GM23338 (cell line): ENCODE measurements at regions not wholly inside any gene's neighbourhood (a gene's known extent, or its start where the extent isn't known, plus 50 kb on each side); places are given as distances from the start of the nearest gene placed in this dataset.

Experiments used
- ATAC-seq: fragments of 200-7000 bp; cut with Tn5 transposase; 3 replicates; pipeline ENCODE4 v1.9.1; 2020
- DNase-seq: peaks from one replicate; pipeline ENCODE4 v3.0.0-alpha.2; 2015; ENCODE audit warnings: low spot score
- H2AFZ ChIP-seq: fragments of 200-600 bp; sonication (generic); 2 replicates; pipeline ENCODE4 v1.8.0; 2016; ENCODE audit warnings: antibody characterized with exemption, mild to moderate bottlenecking, moderate library complexity
- H3F3A ChIP-seq: fragments of 200-600 bp; sonication (generic); replicated peaks from 2 replicates; pipeline ENCODE4 v1.8.0; 2017; ENCODE audit warnings: antibody characterized with exemption, mixed run types, low read depth
- H3K27ac ChIP-seq: fragments of 200-600 bp; sonication (generic); 2 replicates; pipeline ENCODE4 v1.6.1; 2016; ENCODE audit warnings: low read depth
- H3K27me3 ChIP-seq: fragments of 200-600 bp; sonication (generic); 2 replicates; pipeline ENCODE4 v1.8.0; 2016; ENCODE audit warnings: mild to moderate bottlenecking, mixed run types, moderate library complexity; ENCODE audit not compliant: insufficient read depth
- H3K36me3 ChIP-seq: fragments of 200-600 bp; sonication (generic); 2 replicates; pipeline ENCODE4 v1.8.0; 2016; ENCODE audit warnings: mild to moderate bottlenecking; ENCODE audit not compliant: insufficient read depth
- H3K4me1 ChIP-seq: fragments of 200-600 bp; sonication (generic); 2 replicates; pipeline ENCODE4 v1.8.0; 2016; ENCODE audit warnings: mild to moderate bottlenecking, moderate library complexity; ENCODE audit not compliant: insufficient read depth
- H3K4me2 ChIP-seq: fragments of 200-600 bp; sonication (generic); 2 replicates; pipeline ENCODE4 v1.7.1; 2017; ENCODE audit warnings: mixed run types
- H3K4me3 ChIP-seq: fragments of 200-600 bp; sonication (generic); 2 replicates; pipeline ENCODE4 v1.6.1; 2016; ENCODE audit warnings: mixed run types
- H3K79me2 ChIP-seq: fragments of 200-600 bp; sonication (generic); replicated peaks from 2 replicates; pipeline ENCODE4 v1.8.0; 2017; ENCODE audit warnings: mild to moderate bottlenecking; ENCODE audit not compliant: insufficient read depth
- H3K9me2 ChIP-seq: fragments of 200-600 bp; sonication (generic); 2 replicates; pipeline ENCODE4 v1.8.0; 2017; ENCODE audit not compliant: insufficient read depth
- H4K20me1 ChIP-seq: fragments of 200-600 bp; sonication (generic); replicated peaks from 2 replicates; pipeline ENCODE4 v1.8.0; 2017; ENCODE audit warnings: mild to moderate bottlenecking; ENCODE audit not compliant: insufficient read depth
- H3K27ac Mint-ChIP-seq: 2 replicates; pipeline ENCODE4 v1.8.0; 2020; ENCODE audit warnings: inconsistent platforms, mild to moderate bottlenecking, moderate library complexity, mixed read lengths
- H3K27me3 Mint-ChIP-seq: 3 replicates; pipeline ENCODE4 v1.8.0; 2022; ENCODE audit warnings: low read depth, mild to moderate bottlenecking, moderate library complexity, mixed read lengths, inconsistent platforms; ENCODE audit not compliant: insufficient read depth, poor library complexity
- H3K36me3 Mint-ChIP-seq: 3 replicates; pipeline ENCODE4 v1.8.0; 2021; ENCODE audit warnings: low read depth, mild to moderate bottlenecking, inconsistent platforms, moderate library complexity, mixed read lengths
- H3K4me1 Mint-ChIP-seq: 3 replicates; pipeline ENCODE4 v1.8.0; 2020; ENCODE audit warnings: mild to moderate bottlenecking, inconsistent platforms, mixed read lengths
- H3K4me3 Mint-ChIP-seq: 3 replicates; pipeline ENCODE4 v1.8.0; 2021; ENCODE audit warnings: moderate library complexity, mild to moderate bottlenecking, inconsistent platforms, mixed read lengths
- H3K9me3 Mint-ChIP-seq: 3 replicates; pipeline ENCODE4 v1.8.0; 2020; ENCODE audit warnings: moderate library complexity, mild to moderate bottlenecking, inconsistent platforms, mixed read lengths
- CTCF ChIP-seq, 2 experiments: fragments of 200-600 bp in 1 of 2; sonication (generic) in 1 of 2; conservative IDR thresholded peaks; 2 replicates each; pipeline versions ENCODE4 v1.5.1 to v1.6.1; 2016 to 2017; ENCODE audit warnings: antibody characterized with exemption in 2 of 2, low read depth in 2 of 2, mild to moderate bottlenecking in 2 of 2, moderate library complexity in 1 of 2
- EZH2 ChIP-seq: fragments of 200-600 bp; sonication (generic); IDR thresholded peaks from one replicate; pipeline ENCODE4 v1.8.0; 2017; ENCODE audit warnings: antibody characterized with exemption, mild to moderate bottlenecking, low read depth; ENCODE audit not compliant: unreplicated experiment
- JUNB ChIP-seq: IDR thresholded peaks from one replicate; pipeline ENCODE4 v1.6.1; 2016; ENCODE audit warnings: antibody characterized with exemption; ENCODE audit not compliant: unreplicated experiment
- POLR2AphosphoS5 ChIP-seq: IDR thresholded peaks from 2 replicates; pipeline ENCODE4 v1.6.1; 2016; ENCODE audit warnings: antibody characterized with exemption, low read depth
- STAT1 ChIP-seq: IDR thresholded peaks from one replicate; pipeline ENCODE4 v1.6.1; 2016; ENCODE audit warnings: antibody characterized with exemption; ENCODE audit not compliant: unreplicated experiment
- ZNF114 ChIP-seq: fragments of 250-450 bp; sonication (Bioruptor Pico); IDR thresholded peaks from 2 replicates; pipeline ENCODE4 v1.5.0; 2020; ENCODE audit warnings: mild to moderate bottlenecking, moderate library complexity
- TF ChIP-seq, protein P1 (sequence below): fragments of 250-450 bp; sonication (Bioruptor Pico); IDR thresholded peaks from 2 replicates; pipeline ENCODE4 v1.5.0; 2020; ENCODE audit warnings: mild to moderate bottlenecking, moderate library complexity

DNA sequence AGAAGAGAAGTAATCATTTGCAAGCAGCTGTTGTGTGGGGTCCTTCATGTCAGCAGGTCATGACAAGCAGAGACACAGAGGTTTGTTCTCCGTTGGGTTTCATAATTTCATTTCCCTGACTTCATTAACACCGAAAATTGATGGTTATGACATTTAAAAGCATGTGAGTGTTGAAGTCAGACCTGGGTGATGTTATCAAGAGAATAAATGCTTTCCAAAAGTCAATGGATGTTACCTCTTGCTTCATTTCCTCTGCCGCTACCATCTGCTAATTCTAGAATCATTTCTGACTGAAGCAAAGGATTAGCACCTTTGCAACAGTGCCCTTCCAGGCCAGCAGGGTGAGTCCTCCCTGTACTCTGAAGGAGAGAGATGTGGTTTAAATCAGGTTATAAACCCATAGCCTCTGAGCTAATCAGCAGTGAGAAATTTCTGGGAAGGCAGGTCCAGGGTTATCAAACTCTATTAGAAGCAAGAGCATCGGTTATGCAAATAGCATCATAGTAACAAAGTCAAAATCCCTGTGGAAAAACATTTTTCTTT, 446.2 kb downstream of the PIK3C3 start:
- no peaks in the 10 kb centered on the region for H3K4me1 ChIP-seq
- no peaks in the 10 kb centered on the region for H3K9me3 Mint-ChIP-seq
- H3K4me3 ChIP-seq: no peak overlapping the region
- no peaks in the 10 kb centered on the region for H3K4me1 Mint-ChIP-seq
- no peak overlapping the region for H3K27ac Mint-ChIP-seq
- no peak overlapping the region for H3K4me2 ChIP-seq
- H3K9me2 ChIP-seq: no peaks in the 10 kb centered on the region; the same call in 1 of the 2 replicates
- no peaks in the 10 kb centered on the region for H3K79me2 ChIP-seq
- no peaks in the 10 kb centered on the region for H4K20me1 ChIP-seq
- H3K36me3 ChIP-seq: no peaks in the 10 kb centered on the region
- no peaks in the 10 kb centered on the region for H3K36me3 Mint-ChIP-seq
- H3K27me3 Mint-ChIP-seq: no peaks in the 10 kb centered on the region
- H3K27me3 ChIP-seq: no peaks in the 10 kb centered on the region
- DNase-seq (peak; percentile 53), ATAC-seq (peak; percentile 67)
- H2AFZ ChIP-seq: no peak overlapping the region; the same call in 1 of the 2 replicates
- no peak for TF ChIP-seq JUNB
- TF ChIP-seq EZH2: no peak
- TF ChIP-seq ZNF114 (CRISPR knock-in tag): no peak
- TF ChIP-seq, protein P1, sequence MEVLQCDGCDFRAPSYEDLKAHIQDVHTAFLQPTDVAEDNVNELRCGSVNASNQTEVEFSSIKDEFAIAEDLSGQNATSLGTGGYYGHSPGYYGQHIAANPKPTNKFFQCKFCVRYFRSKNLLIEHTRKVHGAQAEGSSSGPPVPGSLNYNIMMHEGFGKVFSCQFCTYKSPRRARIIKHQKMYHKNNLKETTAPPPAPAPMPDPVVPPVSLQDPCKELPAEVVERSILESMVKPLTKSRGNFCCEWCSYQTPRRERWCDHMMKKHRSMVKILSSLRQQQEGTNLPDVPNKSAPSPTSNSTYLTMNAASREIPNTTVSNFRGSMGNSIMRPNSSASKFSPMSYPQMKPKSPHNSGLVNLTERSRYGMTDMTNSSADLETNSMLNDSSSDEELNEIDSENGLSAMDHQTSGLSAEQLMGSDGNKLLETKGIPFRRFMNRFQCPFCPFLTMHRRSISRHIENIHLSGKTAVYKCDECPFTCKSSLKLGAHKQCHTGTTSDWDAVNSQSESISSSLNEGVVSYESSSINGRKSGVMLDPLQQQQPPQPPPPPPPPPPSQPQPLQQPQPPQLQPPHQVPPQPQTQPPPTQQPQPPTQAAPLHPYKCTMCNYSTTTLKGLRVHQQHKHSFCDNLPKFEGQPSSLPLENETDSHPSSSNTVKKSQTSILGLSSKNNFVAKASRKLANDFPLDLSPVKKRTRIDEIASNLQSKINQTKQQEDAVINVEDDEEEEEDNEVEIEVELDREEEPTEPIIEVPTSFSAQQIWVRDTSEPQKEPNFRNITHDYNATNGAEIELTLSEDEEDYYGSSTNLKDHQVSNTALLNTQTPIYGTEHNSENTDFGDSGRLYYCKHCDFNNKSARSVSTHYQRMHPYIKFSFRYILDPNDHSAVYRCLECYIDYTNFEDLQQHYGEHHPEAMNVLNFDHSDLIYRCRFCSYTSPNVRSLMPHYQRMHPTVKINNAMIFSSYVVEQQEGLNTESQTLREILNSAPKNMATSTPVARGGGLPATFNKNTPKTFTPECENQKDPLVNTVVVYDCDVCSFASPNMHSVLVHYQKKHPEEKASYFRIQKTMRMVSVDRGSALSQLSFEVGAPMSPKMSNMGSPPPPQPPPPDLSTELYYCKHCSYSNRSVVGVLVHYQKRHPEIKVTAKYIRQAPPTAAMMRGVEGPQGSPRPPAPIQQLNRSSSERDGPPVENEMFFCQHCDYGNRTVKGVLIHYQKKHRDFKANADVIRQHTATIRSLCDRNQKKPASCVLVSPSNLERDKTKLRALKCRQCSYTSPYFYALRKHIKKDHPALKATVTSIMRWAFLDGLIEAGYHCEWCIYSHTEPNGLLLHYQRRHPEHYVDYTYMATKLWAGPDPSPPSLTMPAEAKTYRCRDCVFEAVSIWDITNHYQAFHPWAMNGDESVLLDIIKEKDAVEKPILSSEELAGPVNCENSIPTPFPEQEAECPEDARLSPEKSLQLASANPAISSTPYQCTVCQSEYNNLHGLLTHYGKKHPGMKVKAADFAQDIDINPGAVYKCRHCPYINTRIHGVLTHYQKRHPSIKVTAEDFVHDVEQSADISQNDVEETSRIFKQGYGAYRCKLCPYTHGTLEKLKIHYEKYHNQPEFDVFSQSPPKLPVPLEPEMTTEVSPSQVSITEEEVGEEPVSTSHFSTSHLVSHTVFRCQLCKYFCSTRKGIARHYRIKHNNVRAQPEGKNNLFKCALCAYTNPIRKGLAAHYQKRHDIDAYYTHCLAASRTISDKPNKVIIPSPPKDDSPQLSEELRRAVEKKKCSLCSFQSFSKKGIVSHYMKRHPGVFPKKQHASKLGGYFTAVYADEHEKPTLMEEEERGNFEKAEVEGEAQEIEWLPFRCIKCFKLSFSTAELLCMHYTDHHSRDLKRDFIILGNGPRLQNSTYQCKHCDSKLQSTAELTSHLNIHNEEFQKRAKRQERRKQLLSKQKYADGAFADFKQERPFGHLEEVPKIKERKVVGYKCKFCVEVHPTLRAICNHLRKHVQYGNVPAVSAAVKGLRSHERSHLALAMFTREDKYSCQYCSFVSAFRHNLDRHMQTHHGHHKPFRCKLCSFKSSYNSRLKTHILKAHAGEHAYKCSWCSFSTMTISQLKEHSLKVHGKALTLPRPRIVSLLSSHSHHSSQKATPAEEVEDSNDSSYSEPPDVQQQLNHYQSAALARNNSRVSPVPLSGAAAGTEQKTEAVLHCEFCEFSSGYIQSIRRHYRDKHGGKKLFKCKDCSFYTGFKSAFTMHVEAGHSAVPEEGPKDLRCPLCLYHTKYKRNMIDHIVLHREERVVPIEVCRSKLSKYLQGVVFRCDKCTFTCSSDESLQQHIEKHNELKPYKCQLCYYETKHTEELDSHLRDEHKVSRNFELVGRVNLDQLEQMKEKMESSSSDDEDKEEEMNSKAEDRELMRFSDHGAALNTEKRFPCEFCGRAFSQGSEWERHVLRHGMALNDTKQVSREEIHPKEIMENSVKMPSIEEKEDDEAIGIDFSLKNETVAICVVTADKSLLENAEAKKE: no peak
- peak; percentile 55 to 58 for TF ChIP-seq CTCF (conservative IDR thresholded peaks at IDR 0.05; ENCODE audit: low read depth in 2 of 2)
- no peak for TF ChIP-seq POLR2AphosphoS5
- no peak for TF ChIP-seq STAT1
- no peak overlapping the region for H3K4me3 Mint-ChIP-seq
- no peak overlapping the region for H3K27ac ChIP-seq
- no peaks in the 10 kb centered on the region for H3F3A ChIP-seq
